Mesendoderm (in vitro differentiated cells): ENCODE measurements at regions not wholly inside any gene's neighbourhood (a gene's known extent, or its start where the extent isn't known, plus 50 kb on each side); places are given as distances from the start of the nearest gene placed in this dataset.

Source experiments
- DNase-seq: peaks from one replicate; pipeline ENCODE4 v3.0.0; 2013
- H2AK5ac ChIP-seq: 2 replicates; pipeline ENCODE4 v1.6.1; 2013; ENCODE audit warnings: low read length, inconsistent platforms
- H2BK120ac ChIP-seq: 2 replicates; pipeline ENCODE4 v1.6.1; 2013; ENCODE audit warnings: low read depth, mild to moderate bottlenecking, low read length, moderate library complexity, mixed read lengths
- H2BK15ac ChIP-seq: replicated peaks from 2 replicates; pipeline ENCODE4 v1.6.1; 2013; ENCODE audit warnings: low read depth, mild to moderate bottlenecking, moderate library complexity
- H2BK5ac ChIP-seq: 2 replicates; pipeline ENCODE4 v1.6.1; 2013; ENCODE audit warnings: low read length, inconsistent platforms
- H3K18ac ChIP-seq: 2 replicates; pipeline ENCODE4 v1.6.1; 2013; ENCODE audit warnings: mild to moderate bottlenecking, low read length, mixed read lengths
- H3K23ac ChIP-seq: one replicate; pipeline ENCODE4 v1.6.1; 2013; ENCODE audit warnings: low read length
- H3K27ac ChIP-seq: 2 replicates; pipeline ENCODE4 v1.5.1; 2013; ENCODE audit warnings: low read depth, mild to moderate bottlenecking, inconsistent platforms, low read length, moderate library complexity
- H3K27me3 ChIP-seq: 2 replicates; pipeline ENCODE4 v1.6.1; 2013; ENCODE audit warnings: low read length, control low read depth, mild to moderate bottlenecking, inconsistent platforms; ENCODE audit not compliant: insufficient read depth, poor library complexity
- H3K36me3 ChIP-seq: 2 replicates; pipeline ENCODE4 v1.6.1; 2013; ENCODE audit warnings: low read length, inconsistent platforms; ENCODE audit not compliant: control insufficient read depth, insufficient read depth
- H3K4ac ChIP-seq: one replicate; pipeline ENCODE4 v1.6.1; 2013; ENCODE audit warnings: low read depth, mild to moderate bottlenecking, low read length, moderate library complexity
- H3K4me1 ChIP-seq: 2 replicates; pipeline ENCODE4 v1.6.1; 2013; ENCODE audit warnings: low read depth, low read length, inconsistent platforms; ENCODE audit not compliant: control insufficient read depth
- H3K4me2 ChIP-seq: 2 replicates; pipeline ENCODE4 v1.6.1; 2013; ENCODE audit warnings: low read length
- H3K4me3 ChIP-seq: 2 replicates; pipeline ENCODE4 v1.5.1; 2013; ENCODE audit warnings: mild to moderate bottlenecking, low read length
- H3K56ac ChIP-seq: one replicate; pipeline ENCODE4 v1.6.1; 2013; ENCODE audit warnings: low read length
- H3K79me1 ChIP-seq: 2 replicates; pipeline ENCODE4 v1.6.1; 2013; ENCODE audit warnings: low read length, inconsistent platforms
- H3K79me2 ChIP-seq: 2 replicates; pipeline ENCODE4 v1.6.1; 2013; ENCODE audit warnings: mild to moderate bottlenecking, low read length; ENCODE audit not compliant: control insufficient read depth, insufficient read depth
- H3K9ac ChIP-seq: 2 replicates; pipeline ENCODE4 v1.6.1; 2013; ENCODE audit warnings: low read length, inconsistent platforms
- H4K5ac ChIP-seq: one replicate; pipeline ENCODE4 v1.6.1; 2013; ENCODE audit warnings: low read length
- H4K8ac ChIP-seq: one replicate; pipeline ENCODE4 v1.6.1; 2013; ENCODE audit warnings: low read depth, mild to moderate bottlenecking, control low read depth, low read length, moderate library complexity
- WGBS: extraction: QIAGEN DNeasy Blood & Tissue Kit; methylation state at CpG from one replicate; pipeline ENCODE4 v1.1.7; 2013; ENCODE audit warnings: low lambda C conversion rate, missing lambda C conversion rate; ENCODE audit not compliant: insufficient coverage; ENCODE audit errors: extremely low coverage; 5-methylcytosine and 5-hydroxymethylcytosine counted together

DNA sequence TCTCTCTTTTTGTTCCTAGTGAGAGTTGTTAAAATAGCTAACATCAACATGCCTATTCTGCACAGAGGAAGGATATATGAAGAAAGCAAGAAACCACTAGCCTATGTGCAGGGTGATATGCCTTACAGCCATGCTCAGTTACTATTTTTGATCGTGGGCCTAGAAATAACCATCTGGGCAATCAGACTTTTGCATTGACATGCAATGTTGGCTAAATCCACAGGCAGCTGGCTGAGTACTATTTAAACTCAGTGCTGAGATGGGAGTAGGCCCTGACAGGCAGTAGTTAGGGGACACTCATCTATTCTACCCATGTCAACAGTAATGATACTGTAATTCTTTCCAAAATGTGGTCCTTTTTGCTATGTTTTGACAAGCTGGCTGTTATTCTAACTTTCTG lies 89.6 kb downstream of the HDGFL1 start:
- H3K9ac ChIP-seq = no peak overlapping the region
- H3K4me3 ChIP-seq = no peak overlapping the region
- H3K27ac ChIP-seq = no peak overlapping the region
- H3K4me1 ChIP-seq = no peaks in the 10 kb centered on the region
- no peak overlapping the region for H4K5ac ChIP-seq
- H4K8ac ChIP-seq = no peak overlapping the region
- H2BK5ac ChIP-seq = no peak overlapping the region
- H3K4ac ChIP-seq = no peak overlapping the region
- no peak overlapping the region for H2BK120ac ChIP-seq
- H3K18ac ChIP-seq = no peak overlapping the region
- H3K27me3 ChIP-seq = no peaks in the 10 kb centered on the region
- DNase-seq = no peak
- H3K23ac ChIP-seq = no peak overlapping the region
- H3K56ac ChIP-seq = no peak overlapping the region
- H2BK15ac ChIP-seq = no peak overlapping the region
- H3K79me1 ChIP-seq = no peaks in the 10 kb centered on the region
- no peak overlapping the region for H2AK5ac ChIP-seq
- H3K4me2 ChIP-seq = no peak overlapping the region
- no peaks in the 10 kb centered on the region for H3K36me3 ChIP-seq
- H3K79me2 ChIP-seq = no peaks in the 10 kb centered on the region
- WGBS = no CpG with 5 or more reads among the region's 1 CpG

DNA sequence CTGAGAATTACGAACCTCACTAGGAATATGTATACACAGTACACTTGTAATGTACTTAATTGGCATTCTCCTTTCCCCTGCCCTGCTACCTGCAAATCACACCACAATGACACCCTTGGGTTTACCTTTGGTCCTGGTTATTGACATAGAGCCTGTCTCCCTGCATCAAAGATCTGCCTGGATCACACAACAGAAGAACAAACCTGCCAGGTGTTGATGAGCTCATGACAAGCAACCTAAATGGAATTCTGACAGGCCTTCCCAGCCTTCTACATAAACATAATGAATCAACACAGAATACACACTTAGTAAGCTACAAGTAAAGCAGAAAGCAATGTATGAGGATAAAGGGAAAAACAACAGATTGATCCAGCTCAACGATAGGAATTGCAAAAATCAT lies 95.6 kb downstream of the HDGFL1 start:
- Histone ChIP-seq H3K4me1 (no peaks in the 10 kb centered on the region), H3K23ac (no peak overlapping the region), H3K27ac (no peak overlapping the region), H3K4ac (no peak overlapping the region), H3K56ac (no peak overlapping the region), H2AK5ac (no peak overlapping the region), H3K4me3 (no peak overlapping the region), H3K27me3 (no peaks in the 10 kb centered on the region), H2BK5ac (no peak overlapping the region), H3K9ac (no peak overlapping the region), H2BK120ac (no peak overlapping the region), H3K4me2 (no peak overlapping the region), H4K5ac (no peak overlapping the region), H2BK15ac (no peak overlapping the region), H3K79me1 (no peaks in the 10 kb centered on the region), H3K36me3 (no peaks in the 10 kb centered on the region), H4K8ac (no peak overlapping the region), H3K79me2 (no peaks in the 10 kb centered on the region), H3K18ac (no peak overlapping the region)
- no peak for DNase-seq
- WGBS = no CpG with 5 or more reads among the region's 2 CpGs

DNA sequence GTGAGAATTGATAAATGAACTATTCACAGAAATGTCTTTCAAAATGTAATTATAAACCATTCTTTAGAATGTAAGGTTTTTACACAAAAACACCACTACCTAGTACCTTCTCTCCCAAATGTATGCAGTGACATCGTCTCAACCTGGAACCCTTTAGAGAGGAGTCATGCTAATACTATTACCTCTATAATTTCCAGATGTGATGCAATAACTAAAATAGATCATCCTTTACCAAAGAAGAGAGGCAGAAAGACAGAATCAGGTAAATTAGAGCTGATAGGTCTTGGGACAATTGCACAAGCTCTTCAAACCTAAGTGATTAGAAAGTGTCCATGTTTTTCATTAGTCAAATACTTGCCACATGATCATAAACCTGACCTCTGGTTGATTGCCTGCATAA lies 96.7 kb downstream of the HDGFL1 start:
- Histone ChIP-seq H3K23ac (no peak overlapping the region), H3K4me1 (no peaks in the 10 kb centered on the region), H2BK5ac (no peak overlapping the region), H3K56ac (no peak overlapping the region), H4K8ac (no peak overlapping the region), H3K79me2 (no peaks in the 10 kb centered on the region), H3K36me3 (no peaks in the 10 kb centered on the region), H3K4me2 (no peak overlapping the region), H2BK120ac (no peak overlapping the region), H3K79me1 (no peaks in the 10 kb centered on the region), H3K9ac (no peak overlapping the region), H3K27me3 (no peaks in the 10 kb centered on the region), H3K4me3 (no peak overlapping the region), H3K27ac (no peak overlapping the region), H3K4ac (no peak overlapping the region), H4K5ac (no peak overlapping the region), H2AK5ac (no peak overlapping the region), H2BK15ac (no peak overlapping the region), H3K18ac (no peak overlapping the region)
- WGBS = no CpG with 5 or more reads among the region's 1 CpG
- DNase-seq = no peak

DNA sequence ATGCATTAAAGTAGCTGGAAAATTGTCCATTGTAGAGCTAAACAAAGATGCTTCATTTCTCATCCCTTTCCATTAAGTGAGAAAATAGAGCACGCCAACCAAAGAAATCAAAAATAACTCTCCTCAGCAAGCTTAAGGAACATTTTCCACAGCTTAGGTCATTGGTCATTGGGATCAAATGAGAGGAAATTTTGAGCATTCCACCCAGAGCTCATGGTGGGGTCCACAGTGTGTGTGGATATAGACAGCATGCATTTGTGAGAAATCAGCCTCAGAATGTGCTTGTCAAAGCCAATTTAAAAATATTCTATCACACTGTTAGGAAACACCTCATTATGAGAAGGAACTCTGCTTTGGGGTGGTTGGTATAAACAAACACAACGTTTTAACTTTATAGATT lies 97.2 kb downstream of the HDGFL1 start:
- Histone ChIP-seq H3K4me3 (no peak overlapping the region), H4K8ac (no peak overlapping the region), H3K36me3 (no peaks in the 10 kb centered on the region), H3K4ac (no peak overlapping the region), H4K5ac (no peak overlapping the region), H3K79me1 (no peaks in the 10 kb centered on the region), H3K56ac (no peak overlapping the region), H3K9ac (no peak overlapping the region), H2AK5ac (no peak overlapping the region), H3K4me2 (no peak overlapping the region), H2BK15ac (no peak overlapping the region), H2BK120ac (no peak overlapping the region), H3K79me2 (no peaks in the 10 kb centered on the region), H3K4me1 (no peaks in the 10 kb centered on the region), H3K23ac (no peak overlapping the region), H3K18ac (no peak overlapping the region), H3K27ac (no peak overlapping the region), H2BK5ac (no peak overlapping the region), H3K27me3 (no peaks in the 10 kb centered on the region)
- no CpG with 5 or more reads among the region's 2 CpGs for WGBS
- no peak for DNase-seq

DNA sequence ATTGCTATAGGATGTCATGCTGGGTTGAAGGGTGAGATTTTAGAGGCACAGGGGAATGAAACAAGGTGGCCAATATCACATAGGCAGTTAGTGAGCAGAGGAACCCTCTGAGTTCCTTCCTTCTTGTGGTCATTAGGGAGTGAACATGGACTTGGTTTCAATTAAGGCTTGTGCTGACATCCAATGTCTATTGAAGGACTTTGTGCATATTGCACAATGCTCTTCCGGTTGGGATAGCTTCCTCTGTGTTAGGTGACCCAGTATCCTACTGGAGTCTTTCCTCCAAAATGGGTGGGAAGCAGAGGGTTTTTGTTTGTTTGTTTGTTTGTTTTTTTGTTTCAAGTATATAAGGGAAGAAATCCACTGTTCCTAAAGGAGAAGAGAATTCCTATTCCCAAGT lies 98.5 kb downstream of the HDGFL1 start:
- Histone ChIP-seq H3K56ac (no peak overlapping the region), H3K9ac (no peak overlapping the region), H2BK120ac (no peak overlapping the region), H3K23ac (no peak overlapping the region), H3K4me3 (no peak overlapping the region), H3K79me1 (no peaks in the 10 kb centered on the region), H2BK15ac (no peak overlapping the region), H3K27me3 (no peaks in the 10 kb centered on the region), H3K4me1 (no peaks in the 10 kb centered on the region), H3K79me2 (no peaks in the 10 kb centered on the region), H3K4ac (no peak overlapping the region), H3K18ac (no peak overlapping the region), H2AK5ac (no peak overlapping the region), H4K5ac (no peak overlapping the region), H3K27ac (no peak overlapping the region), H2BK5ac (no peak overlapping the region), H3K36me3 (no peaks in the 10 kb centered on the region), H3K4me2 (no peak overlapping the region), H4K8ac (no peak overlapping the region)
- no CpG with 5 or more reads among the region's 1 CpG for WGBS
- no peak for DNase-seq

DNA sequence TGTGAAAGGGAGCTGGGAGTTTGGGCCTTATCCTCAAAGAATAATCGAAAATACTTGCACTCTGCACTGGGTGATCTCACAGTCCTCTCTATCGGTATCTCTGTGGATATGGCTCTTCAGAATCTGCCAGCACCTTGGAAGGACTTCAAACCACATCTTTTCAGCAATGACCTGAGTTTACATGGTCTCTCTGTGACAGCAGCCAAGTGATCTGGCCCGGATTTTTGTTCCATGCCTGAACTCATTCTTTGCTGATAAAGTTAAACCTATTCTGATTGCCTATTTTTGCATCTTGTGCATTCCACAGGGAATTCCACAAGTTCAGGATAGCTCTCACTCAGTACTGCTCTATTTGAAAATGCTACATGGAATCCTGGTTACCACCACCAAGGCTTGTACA lies 98.9 kb downstream of the HDGFL1 start:
- no peaks in the 10 kb centered on the region for H3K79me1 ChIP-seq
- no peak for DNase-seq

More for the DNA sequence above, 98.9 kb downstream of the HDGFL1 start:
- no peak overlapping the region for H3K4ac ChIP-seq
- no peaks in the 10 kb centered on the region for H3K4me1 ChIP-seq
- H3K79me2 ChIP-seq = no peaks in the 10 kb centered on the region
- no peak overlapping the region for H2BK15ac ChIP-seq
- H4K5ac ChIP-seq = no peak overlapping the region
- no peak overlapping the region for H3K9ac ChIP-seq
- H2BK5ac ChIP-seq = no peak overlapping the region
- H3K56ac ChIP-seq = no peak overlapping the region
- no peak overlapping the region for H3K18ac ChIP-seq
- no peak overlapping the region for H2AK5ac ChIP-seq
- no CpG with 5 or more reads among the region's 3 CpGs for WGBS
- no peaks in the 10 kb centered on the region for H3K36me3 ChIP-seq
- H3K27ac ChIP-seq = no peak overlapping the region
- no peaks in the 10 kb centered on the region for H3K27me3 ChIP-seq
- no peak overlapping the region for H3K23ac ChIP-seq
- no peak overlapping the region for H4K8ac ChIP-seq
- H3K4me3 ChIP-seq = no peak overlapping the region
- H2BK120ac ChIP-seq = no peak overlapping the region
- H3K4me2 ChIP-seq = no peak overlapping the region
